Fibroblast of villous mesenchyme (primary cell): ENCODE measurements at regions not wholly inside any gene's neighbourhood (a gene's known extent, or its start where the extent isn't known, plus 50 kb on each side); places are given as distances from the start of the nearest gene placed in this dataset.

Experiments used
- DNase-seq: peaks from one replicate; pipeline ENCODE4 v3.0.0-alpha.2; 2010; ENCODE audit warnings: low read depth
- H3K4me3 ChIP-seq: 2 replicates; pipeline ENCODE4 v1.5.1; 2011; ENCODE audit warnings: low read depth, mild to moderate bottlenecking, low read length
- CTCF ChIP-seq: IDR thresholded peaks from 2 replicates; pipeline ENCODE4 v1.5.1; 2012; ENCODE audit warnings: low read depth, mild to moderate bottlenecking, low read length; ENCODE audit not compliant: insufficient read depth

- DNase-seq: peak; percentile 10
- H3K4me3 ChIP-seq: no peak overlapping the region
- TF ChIP-seq CTCF: no peak
Observed at GRCh38 chrX:122087341-122087740, 1039.9 kb downstream of the GLUD2 start.

- no peak overlapping the region for H3K4me3 ChIP-seq
- TF ChIP-seq CTCF: no peak
Observed at GRCh38 chrX:122091571-122091970, 1044.2 kb downstream of the GLUD2 start.

GRCh38 chrX:122092360-122092759 lies 1045.0 kb downstream of the GLUD2 start:
- no peak for DNase-seq
- TF ChIP-seq CTCF: no peak
- H3K4me3 ChIP-seq: no peak overlapping the region

More at GRCh38 chrX:122091571-122091970, 1044.2 kb downstream of the GLUD2 start:
- DNase-seq: no peak

GRCh38 chrX:122092978-122093377 lies 1045.6 kb downstream of the GLUD2 start:
- TF ChIP-seq CTCF: no peak
- no peak overlapping the region for H3K4me3 ChIP-seq
- no peak for DNase-seq

GRCh38 chrX:122094611-122095010 lies 1047.2 kb downstream of the GLUD2 start:
- no peak for TF ChIP-seq CTCF
- DNase-seq: peak; percentile 27
- H3K4me3 ChIP-seq: no peak overlapping the region

GRCh38 chrX:122113376-122113775 lies 1066.0 kb downstream of the GLUD2 start:
- TF ChIP-seq CTCF: no peak

GRCh38 chrX:122113896-122114295 lies 1066.5 kb downstream of the GLUD2 start:
- DNase-seq: no peak
- TF ChIP-seq CTCF: no peak

More at GRCh38 chrX:122113376-122113775, 1066.0 kb downstream of the GLUD2 start:
- no peak overlapping the region for H3K4me3 ChIP-seq
- no peak for DNase-seq

More at GRCh38 chrX:122113896-122114295, 1066.5 kb downstream of the GLUD2 start:
- H3K4me3 ChIP-seq: no peak overlapping the region
